Fibroblast of upper back skin (primary cell): ENCODE measurements at regions not wholly inside any gene's neighbourhood (a gene's known extent, or its start where the extent isn't known, plus 50 kb on each side); places are given as distances from the start of the nearest gene placed in this dataset.
A peak's percentile ranks its signal among the peaks of the same experiment; 100 is the strongest.

ENCODE experiments used
- DNase-seq: peaks from one replicate; pipeline ENCODE4 v3.0.0-alpha.2; 2013

DNA sequence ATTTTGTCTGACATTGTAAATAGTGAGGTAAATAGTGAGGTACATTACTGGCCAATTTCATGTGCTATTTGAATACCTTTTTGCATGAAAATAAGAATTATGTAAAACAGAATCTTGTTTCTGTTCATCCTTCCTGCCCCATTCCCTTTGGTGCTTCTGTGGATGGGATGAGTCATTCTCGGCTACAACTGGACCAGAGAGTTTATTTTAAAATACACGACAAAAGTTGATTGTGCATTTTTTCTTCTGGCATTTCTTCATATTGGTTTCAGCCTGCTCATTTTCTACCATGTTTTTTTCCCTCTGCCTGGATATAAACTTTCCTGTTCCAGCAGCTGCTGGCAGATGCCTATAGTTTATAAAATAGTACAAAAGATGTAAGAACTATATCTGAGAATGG lies 107.5 kb downstream of the CYSLTR2 start:
- DNase-seq: no peak

DNA sequence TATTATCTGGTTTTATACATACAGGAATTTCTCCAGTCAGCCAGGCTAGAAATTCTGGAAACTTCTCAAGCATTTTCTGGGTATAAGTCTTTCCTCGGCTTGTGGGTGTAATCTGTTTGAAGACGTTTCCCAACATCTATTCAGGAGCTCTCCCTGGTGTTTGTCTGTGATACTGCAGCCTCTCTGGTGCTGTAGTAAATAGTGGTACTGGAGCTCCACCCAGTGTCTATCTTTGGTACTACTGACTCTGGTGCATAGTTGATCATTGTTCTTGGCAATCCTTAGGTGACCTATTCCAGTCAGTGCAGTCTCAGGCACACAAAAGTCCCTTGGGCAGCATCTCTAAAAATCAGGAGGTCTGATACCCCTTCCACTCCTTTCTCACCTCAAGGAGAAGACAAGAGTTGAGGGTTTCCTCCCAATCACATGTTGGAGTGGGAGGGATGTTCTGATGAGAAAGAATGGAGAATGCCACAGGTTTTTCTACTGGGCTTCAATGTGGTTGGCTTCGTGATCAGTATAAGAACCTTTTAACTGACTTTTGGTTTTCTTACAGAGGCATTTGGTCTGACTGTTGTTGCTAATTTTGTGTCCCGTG lies 115.5 kb downstream of the CYSLTR2 start:
- peak; percentile 90 for DNase-seq

DNA sequence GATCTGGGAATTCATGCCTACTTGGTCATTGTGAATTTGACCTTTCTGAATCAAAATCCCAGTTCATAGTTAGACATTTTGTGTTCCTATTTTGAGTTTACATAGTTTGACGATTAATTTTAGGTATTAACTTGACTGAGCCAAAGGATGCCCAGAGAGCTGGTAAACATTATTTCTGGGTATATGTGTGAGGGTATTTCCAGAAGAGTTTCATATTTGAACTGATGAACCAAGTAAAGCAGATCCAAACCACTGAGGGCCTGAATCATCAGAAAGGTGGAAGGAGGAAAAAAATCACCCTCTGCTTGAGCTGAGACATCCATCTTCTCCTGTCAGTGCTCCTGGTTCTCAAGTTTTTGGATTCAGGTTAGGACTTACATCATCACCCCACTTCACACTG lies 116.6 kb downstream of the CYSLTR2 start:
- DNase-seq: no peak

DNA sequence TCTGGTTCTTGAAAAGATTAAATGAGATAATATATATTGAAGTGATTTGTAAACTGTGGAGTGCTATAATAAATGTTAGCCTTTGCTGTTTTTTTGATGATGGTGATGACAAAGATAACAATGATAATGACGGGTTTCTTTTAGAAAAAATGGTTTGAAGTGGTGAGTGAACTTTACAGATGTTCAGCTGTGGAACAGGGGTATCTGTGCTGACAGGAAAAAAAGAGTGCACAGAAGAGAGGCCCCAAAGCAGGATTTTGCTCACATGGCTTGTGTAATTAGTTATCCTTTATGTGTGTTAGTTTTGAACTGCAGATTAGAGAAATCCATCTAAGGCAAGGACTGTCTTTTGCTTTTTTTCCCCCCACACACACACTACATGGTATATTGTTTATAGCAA lies 119.2 kb downstream of the CYSLTR2 start:
- DNase-seq: no peak

DNA sequence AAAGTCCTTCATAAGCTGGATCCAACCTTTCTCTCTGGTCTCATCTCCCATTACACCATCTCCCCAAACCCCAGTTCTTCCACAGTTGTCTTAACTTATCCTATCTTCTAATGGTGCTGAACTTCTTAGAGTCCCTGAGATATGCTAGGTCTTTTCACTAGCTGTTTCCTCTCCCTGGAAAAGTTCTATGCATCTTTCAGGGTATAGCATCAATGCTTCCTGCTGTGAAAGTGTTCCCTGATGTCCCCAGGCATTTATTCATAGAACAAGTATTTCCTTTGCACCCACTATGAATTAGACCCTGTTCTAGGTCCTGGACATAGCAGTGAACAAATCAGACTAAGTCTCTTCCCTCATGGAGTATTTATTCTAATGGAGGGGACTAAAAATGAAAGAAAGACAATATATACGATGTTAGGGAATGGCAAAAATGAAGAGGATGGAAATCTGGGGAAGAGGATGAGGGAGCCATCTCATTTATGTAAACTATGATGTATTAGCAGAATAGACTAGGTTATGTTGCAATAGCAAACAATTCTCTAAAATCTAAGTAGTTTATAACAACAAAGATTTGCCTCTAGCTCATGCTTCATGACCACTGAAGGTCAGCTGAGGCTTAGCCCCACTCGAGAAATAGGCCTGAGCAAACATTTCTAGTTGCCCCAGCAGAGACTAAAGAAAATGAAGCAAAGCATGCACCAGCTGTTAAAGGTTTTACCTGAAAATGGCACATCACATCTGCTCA lies 120.0 kb downstream of the CYSLTR2 start:
- DNase-seq: no peak

DNA sequence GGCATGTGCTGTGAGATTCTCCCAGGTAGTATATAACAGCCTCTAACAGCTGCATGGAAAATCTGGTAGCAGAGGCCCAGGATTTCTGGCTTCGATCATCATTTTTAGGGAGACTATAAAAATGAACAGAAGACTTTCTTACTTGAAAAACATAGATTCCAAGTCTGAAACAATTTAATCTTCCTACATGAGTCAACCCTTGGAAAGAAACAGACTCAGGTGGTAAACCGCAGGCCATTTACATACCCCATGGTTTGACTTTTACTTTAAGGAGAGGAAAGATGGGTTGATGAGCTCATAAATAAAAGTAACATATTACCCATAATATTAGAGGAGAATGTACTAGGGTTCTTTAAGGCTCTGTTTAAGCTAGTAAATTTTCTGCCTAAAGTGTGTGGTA lies 121.6 kb downstream of the CYSLTR2 start:
- peak; percentile 85 for DNase-seq

DNA sequence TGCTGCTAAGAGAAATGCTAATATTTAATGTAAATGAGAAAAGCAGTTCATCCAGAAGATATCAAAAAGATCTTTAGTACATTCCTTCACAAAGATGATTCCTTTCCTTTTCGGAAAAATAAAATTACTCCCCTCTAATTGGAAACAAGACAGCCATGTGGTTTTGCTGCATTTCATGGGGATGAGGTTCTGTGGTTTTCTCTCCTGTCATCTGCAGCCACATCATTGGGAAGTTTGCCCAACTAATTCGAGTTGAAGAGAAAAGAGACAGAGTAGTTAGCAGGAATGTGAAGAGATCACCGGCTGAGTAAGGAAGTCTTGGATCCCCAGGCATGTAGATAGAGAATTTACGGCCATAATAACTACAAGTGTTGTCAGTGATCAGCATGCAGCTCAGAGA lies 122.1 kb downstream of the CYSLTR2 start:
- peak; percentile 99 for DNase-seq

DNA sequence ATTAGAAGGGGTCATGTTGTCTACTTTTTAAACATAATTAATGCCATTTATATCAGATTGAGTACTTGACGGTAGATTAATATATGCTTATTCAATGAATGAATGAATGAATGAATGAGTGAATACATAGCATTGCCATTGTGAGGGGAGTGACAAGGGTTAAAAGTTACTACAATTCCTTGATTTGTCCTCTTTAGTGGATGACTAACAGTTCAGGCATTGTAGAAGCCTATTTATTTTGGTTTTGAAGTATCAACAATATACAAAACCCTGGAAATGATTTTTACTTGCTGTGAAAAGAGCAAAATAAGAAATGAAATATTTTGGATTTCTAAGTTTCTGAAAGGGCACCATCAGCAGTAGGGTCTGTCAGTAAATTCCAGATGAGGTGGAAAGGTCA lies 122.7 kb downstream of the CYSLTR2 start:
- DNase-seq: no peak

DNA sequence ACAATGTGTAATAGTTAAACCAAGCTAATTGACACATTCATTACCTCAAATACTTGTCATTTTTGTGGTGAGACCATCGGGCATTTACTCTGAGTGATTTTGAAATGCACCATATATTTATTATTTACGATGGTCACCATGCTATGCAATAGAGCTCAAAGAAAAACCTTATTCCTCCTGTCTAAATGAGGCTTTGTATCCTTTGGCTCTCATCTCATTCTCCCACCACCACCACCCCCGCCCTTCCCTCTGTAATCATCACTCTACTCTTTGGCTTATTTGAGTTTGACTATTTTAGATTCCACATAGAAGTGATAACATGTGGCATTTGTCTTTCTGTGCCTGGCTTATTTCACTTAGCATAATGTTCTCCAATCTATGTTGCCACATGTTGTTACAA lies 124.9 kb downstream of the CYSLTR2 start:
- DNase-seq: peak; percentile 27

DNA sequence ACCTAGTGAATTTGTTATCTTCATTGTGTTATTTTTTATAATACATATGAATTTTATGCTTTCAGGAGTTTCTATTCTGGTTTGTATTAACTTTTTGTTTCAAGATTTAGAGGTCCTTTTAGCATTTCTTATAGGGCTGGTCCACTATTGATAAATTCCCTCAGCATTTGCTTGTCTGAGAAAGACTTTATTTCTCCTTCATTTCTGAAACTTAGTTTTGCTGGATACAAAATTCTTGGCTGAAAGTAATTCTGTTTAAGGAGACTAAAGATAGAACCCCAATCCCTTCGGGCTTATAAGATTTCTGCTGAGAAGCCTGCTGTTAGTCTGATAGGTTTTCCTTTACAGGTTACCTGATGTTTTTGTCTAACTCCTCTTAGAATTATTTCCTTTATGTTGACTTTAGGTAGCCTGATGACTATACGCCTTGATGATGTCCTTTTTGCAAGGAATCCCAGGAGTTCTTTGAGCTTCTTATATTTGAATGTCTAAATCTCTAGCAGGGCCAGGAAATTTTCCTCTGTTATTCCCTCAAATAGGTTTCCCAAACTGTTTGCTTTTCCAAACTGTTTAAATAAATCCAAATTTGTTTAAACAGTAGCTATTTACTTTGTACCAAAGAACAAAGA lies 127.1 kb downstream of the CYSLTR2 start:
- DNase-seq: no peak

DNA sequence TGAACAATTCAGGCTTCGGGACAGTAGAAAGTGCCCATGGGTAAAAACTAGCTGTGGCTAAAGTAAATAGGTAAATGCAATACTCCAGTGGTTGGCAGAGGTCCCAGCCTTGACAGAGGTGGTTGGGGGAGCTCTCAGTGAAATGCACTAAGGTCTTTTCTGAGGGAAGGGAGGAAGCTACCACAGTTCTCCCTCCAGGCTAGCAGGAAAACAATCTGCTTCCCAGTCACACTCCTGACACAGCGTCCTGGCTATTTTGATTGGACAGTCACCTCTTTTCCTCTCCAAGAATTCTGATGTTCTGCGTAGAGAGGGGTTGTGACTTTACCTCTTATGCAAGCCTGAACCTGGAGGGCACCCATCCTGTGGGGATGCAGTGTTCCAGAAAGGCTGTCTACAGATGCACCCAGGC lies 128.7 kb downstream of the CYSLTR2 start:
- no peak for DNase-seq

DNA sequence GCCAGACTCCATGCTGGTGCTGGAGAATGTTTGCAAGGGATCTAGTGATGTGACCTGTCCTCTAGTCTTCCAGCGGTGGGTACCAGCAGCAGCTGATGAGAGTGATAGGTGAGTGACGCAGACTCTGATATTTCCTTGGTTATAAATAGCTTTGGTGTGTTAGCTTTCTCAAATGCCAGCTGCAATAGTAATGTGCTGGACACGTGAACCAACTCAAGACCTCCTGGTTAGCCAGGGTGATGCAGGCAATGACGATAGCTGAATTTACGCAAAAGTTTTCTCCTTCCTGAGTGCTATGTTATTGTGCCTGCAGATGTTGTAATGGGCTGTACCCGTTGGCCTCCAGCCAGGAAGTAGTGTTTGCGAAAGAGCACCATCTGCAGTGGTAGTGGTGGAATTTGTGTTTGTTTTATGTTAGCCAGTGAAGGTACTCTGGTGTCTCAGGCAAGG lies 129.5 kb downstream of the CYSLTR2 start:
- DNase-seq: peak; percentile 85

DNA sequence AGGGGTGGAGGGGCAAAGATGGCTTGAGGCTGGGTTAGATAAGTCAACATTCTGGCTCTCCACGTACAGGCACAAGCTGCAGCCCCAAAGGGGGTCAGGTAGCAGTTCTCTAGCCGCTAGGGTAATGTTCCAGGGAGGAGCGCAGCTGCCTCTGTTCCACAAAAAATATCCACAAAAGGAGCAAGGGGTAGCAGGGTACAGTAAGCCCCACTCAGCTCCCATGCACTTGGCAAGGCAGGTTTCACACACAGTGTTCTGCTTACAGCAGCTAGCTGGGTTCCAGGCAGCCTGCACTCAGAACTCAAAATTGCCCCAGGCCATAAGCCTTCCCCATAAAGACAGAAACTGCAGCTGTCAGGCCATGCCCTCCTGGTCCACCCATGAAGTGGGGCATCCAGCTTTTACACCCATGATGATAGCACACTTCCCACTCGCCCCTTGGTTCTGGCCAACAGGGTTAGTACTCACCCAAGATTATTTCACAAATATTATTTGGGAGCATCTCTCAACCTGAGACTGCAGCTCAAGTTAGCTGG lies 130.0 kb downstream of the CYSLTR2 start:
- no peak for DNase-seq

DNA sequence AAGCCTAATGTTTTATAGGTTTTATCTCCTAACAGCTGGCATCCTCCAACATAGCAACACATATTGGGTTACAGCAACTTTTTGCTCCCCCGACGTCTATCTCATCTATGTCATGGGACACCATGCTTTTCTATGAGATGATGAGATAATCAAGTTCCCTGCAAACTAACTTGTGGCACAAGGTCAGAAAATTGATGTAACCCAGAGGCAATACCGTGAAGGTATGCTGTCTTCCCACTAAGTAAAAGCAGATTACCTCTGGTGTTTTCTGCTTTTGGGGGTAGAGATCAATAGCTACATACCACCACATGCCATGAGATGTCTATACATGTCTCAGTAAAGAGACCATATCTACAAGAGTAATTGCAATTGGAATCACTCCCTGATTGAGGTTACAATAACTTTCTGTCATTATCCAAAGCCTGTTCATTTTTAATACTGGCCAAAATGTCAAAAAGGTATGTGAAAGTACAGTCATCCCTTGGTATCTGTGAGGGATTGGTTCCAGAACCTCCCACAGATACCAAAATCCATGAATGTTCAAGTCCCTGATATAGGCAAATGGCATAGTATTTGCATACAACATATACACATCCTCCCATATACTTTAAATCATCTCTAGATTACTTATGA lies 131.3 kb downstream of the CYSLTR2 start:
- DNase-seq: peak; percentile 68

DNA sequence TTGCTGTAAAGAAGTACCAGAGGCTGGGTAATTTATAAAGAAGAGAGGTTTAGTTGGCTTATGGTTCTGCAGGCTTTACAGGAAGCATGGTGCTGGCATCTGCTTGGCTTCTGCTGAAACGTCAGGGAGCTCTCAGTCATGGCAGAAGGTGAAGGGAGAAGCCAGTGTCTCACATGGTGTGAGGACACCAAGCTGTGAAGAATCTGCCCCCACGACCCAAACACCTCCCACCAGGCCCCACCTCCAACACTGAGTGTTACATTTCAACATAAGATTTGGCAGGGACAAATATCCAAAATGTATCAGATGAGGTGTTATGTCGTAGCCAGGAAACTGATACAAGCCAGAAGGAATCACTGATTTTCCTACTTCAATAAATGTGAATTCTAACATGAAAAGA lies 136.5 kb downstream of the CYSLTR2 start:
- DNase-seq: no peak

DNA sequence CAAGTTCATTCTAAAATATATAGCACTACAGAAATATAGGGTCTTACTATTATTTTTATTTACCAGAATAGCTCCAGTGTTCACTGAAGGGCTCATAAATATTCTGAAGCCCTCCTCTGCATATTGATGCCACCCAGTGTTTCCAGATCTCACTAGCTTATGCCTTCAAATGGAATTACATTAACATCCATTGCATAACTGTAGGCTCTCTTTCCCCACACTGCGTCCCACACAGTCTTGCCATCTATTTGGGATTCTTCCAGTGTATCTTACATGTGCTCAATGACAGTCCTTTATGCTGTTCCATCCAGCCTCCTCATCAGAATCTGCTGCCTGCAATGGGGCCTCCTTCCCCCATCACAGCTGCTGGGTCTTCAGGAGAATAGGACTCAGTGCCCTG lies 137.2 kb downstream of the CYSLTR2 start:
- DNase-seq: no peak

DNA sequence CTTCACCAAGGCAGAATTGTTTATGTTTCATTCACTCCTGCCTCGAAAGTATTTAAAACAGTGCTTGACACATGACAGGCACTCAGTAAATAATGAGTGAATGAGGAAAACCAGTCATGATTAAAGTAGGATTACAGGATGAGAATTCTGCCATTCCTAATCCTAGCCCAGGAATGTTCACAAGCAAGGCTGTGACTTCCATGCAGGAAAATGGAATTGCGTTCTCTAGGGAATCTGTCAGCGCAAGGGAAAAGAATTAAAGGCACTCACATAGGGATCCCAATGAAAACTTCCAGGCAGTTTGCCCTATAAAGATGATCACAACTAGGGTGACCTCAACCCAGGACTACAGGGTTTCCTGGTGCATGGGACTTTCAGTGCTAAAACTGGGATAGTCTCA lies 143.4 kb downstream of the CYSLTR2 start:
- DNase-seq: no peak

DNA sequence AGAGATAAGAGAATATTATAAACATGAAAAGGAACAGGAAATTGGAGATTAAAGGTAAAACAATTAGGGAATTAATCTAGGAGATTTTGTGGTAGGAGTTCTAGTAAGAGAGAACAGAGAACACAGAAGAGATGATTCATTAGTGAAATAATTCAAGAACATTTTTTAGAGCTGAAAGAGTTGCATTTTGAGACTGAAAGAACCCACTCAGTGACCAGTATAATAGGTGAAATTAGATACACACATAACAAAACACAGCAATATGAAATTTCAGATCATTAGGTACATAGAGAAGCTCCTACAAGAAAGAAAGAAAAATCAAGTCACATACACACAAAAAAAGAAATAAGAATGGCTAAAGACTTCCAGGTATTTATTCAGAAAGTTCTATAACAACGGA lies 144.0 kb downstream of the CYSLTR2 start:
- no peak for DNase-seq

DNA sequence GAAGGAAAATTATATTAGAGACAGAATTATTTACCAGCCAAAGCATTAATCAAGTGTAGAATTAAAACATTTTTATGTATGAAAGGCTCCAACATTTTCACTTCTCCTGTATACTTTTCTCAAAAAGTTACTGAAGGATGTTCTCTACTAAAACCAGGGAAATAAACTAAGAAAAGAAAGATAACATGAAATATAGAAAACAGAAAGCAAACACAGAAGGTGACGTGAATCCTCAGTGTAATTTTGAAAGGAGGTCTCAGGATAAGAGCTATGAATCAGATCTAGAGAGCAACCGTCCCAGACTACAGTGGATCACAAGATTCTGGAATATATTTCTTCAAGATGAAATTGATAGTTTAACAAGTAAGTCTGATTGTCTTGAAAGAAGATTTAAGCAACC lies 144.5 kb downstream of the CYSLTR2 start:
- no peak for DNase-seq

DNA sequence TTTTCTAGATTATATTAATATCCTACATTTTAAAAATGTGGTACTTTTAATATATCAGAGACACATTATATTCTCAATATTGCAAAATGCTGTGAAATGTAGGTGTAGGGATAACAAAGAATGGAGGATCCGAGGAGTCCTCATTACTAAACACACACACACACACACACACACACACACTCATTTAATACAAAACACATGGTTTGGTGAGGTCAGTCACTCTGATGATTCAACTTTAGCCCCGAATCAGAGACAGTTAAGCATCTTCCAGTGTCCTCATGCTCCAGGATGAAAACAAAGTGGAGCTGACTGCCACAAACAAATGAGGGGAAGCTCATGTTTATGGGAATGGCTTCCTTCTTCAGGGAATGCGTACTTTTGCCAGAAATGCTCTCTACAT lies 147.5 kb downstream of the CYSLTR2 start:
- DNase-seq: peak; percentile 76

DNA sequence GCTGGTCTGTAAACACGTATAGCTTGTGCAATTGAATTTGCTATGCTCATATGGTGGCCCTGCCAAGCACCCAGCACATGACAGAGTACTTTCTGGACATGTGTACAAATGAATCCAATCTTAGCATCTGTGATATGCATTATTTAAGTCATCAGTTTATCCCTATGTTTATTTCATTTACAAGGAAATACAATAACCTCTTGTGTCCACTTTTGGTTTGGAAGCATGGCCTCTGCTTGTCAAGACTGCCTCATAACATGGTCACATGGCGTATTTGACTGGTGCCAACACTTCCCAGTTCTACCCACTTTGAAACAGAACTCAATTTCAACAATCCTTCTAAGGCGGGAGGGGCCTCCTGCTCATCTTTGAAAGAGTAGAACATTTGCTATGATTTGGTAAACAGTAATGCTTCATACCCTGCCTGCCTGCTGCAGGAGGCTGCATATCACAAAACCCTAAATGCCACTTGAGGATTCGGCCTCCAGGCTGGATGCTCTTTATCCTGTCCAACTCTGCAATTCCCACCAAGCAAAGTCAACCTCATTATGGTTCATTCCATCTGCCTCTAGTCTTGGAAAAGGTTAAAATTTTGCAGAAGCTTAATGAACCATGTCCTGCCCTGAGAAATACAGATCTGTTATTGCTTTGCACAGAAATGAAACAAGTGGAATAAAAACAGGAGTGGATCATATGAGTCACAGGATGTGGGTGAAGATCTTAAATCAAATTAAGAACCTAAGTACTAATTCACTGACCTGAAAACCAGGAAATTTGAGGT lies 151.3 kb downstream of the CYSLTR2 start:
- no peak for DNase-seq

DNA sequence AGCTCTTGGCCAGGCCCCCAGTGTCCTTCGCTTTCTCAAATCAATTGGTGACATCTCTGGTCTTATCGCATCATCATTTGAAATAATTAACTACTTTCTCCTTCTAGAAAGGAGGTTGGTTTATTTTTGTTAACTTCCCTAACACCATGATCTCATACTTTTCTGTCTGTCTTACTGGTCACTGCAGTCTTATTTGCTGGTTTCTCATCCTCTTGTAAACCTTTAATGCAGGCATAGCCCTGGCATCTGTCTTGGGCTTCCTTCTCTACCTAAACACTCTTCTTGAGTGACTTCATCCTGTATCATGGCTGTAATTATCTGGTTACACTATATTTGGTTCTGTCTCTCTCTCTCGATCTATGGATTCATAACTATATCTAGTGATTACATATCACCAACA lies 152.8 kb downstream of the CYSLTR2 start:
- no peak for DNase-seq

DNA sequence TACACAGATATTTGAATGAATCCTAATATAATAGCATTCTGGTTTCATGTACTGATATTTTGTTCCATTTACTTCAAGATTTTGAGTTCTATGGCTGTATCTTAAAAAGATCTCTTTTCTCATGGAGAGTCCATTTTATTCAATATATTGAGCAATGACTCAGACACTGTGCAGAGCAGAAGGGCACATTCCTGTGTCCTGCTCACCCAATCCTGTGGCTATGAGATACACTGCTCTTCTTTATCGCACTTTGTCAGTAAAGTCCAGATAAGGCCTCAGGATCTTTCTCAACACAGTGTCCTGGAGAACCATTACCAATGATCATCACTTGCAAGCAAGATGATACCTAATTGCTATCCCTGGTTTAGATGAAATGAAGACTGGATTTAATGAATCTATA lies 155.0 kb downstream of the CYSLTR2 start:
- DNase-seq: no peak
